GM12878 (cell line): ENCODE measurements at regions not wholly inside any gene's neighbourhood (a gene's known extent, or its start where the extent isn't known, plus 50 kb on each side); places are given as distances from the start of the nearest gene placed in this dataset.
A peak's percentile ranks its signal among the peaks of the same experiment; 100 is the strongest.

Experiments
- ATAC-seq: fragments of 200-7000 bp; cut with Tn5 transposase; 3 replicates; pipeline ENCODE4 v1.9.1; 2020; ENCODE audit warnings: mild to moderate bottlenecking, moderate library complexity
- BruUV-seq: library from RNA; stranded (reverse); fragments of 400-500 nt; replicated peaks from 2 replicates; lab custom pipeline; 2021; lab: Mats Ljungman, UMichigan
- CTCF ChIA-PET: fragments of 300-600 bp; sonication (Branson Sonifier 250); formaldehyde crosslinking; extraction: SDS; loops from one replicate; lab custom pipeline; 2021; ENCODE audit warnings: inconsistent platforms; lab: Yijun Ruan, JAX
- POLR2A ChIA-PET: fragments of 350-600 bp; formaldehyde crosslinking; extraction: SDS; loops from one replicate; lab custom pipeline; 2021; ENCODE audit warnings: inconsistent platforms; lab: Charles Lee
- RAD21 ChIA-PET: fragments of 300-600 bp; sonication (Branson Sonifier 250); formaldehyde crosslinking; loops from one replicate; lab custom pipeline; 2023; ENCODE audit warnings: antibody characterized with exemption; ENCODE audit not compliant: unreplicated experiment; lab: Charles Lee
- SMC1A ChIA-PET: fragments of 300-600 bp; sonication (Branson Sonifier 250); formaldehyde crosslinking; loops from one replicate; lab custom pipeline; 2023; ENCODE audit not compliant: unreplicated experiment, uncharacterized antibody; lab: Charles Lee
- DNase-seq: peaks from one replicate; pipeline ENCODE4 v3.0.0-alpha.2; 2011; ENCODE audit warnings: low read depth, low spot score
- FAIRE-seq: peaks from 3 replicates; lab custom pipeline; 2011; peaks lifted over from hg19 to GRCh38; lab: Jason Lieb, UNC
- H2AFZ ChIP-seq: 2 replicates; pipeline ENCODE4 v1.6.0; 2011; ENCODE audit warnings: low read depth, low read length, control low read depth; ENCODE audit not compliant: control insufficient read depth
- H3K27ac ChIP-seq: 2 replicates; pipeline ENCODE4 v1.5.1; 2011; ENCODE audit warnings: control low read depth; ENCODE audit not compliant: control insufficient read depth, insufficient read depth
- H3K27me3 ChIP-seq, 2 experiments: replicated peaks in 1 of 2; 2 replicates each; pipeline versions ENCODE4 v1.6.0 to v1.6.1; 2011; ENCODE audit warnings: low read length in 1 of 2; ENCODE audit not compliant: control insufficient read depth in 2 of 2, insufficient read depth in 2 of 2
- H3K36me3 ChIP-seq, 2 experiments: 2 replicates each; pipeline ENCODE4 v1.5.1; 2011; ENCODE audit warnings: low read length in 1 of 2; ENCODE audit not compliant: control insufficient read depth in 2 of 2, insufficient read depth in 2 of 2
- H3K4me1 ChIP-seq: 2 replicates; pipeline ENCODE4 v1.6.1; 2011; ENCODE audit warnings: mild to moderate bottlenecking, low read length, moderate library complexity, mixed read lengths; ENCODE audit not compliant: control insufficient read depth, insufficient read depth
- H3K4me2 ChIP-seq: 2 replicates; pipeline ENCODE4 v1.6.0; 2011; ENCODE audit warnings: control low read depth; ENCODE audit not compliant: control insufficient read depth, insufficient read depth
- H3K4me3 ChIP-seq: fragments of 200-600 bp; sonication (generic); 2 replicates; pipeline ENCODE4 v1.5.1; 2016
- H3K79me2 ChIP-seq: 2 replicates; pipeline ENCODE4 v1.6.0; 2011; ENCODE audit warnings: low read length; ENCODE audit not compliant: control insufficient read depth, insufficient read depth
- H3K9ac ChIP-seq: 2 replicates; pipeline ENCODE4 v1.8.0; 2011; ENCODE audit warnings: low read length, control low read depth, mixed read lengths; ENCODE audit not compliant: control insufficient read depth, insufficient read depth
- H3K9me3 ChIP-seq: replicated peaks from 3 replicates; pipeline ENCODE4 v1.5.1; 2011; ENCODE audit warnings: mild to moderate bottlenecking, low read length; ENCODE audit not compliant: control insufficient read depth, insufficient read depth
- H4K20me1 ChIP-seq: 2 replicates; pipeline ENCODE4 v1.6.0; 2011; ENCODE audit not compliant: control insufficient read depth, insufficient read depth
- ATF2 ChIP-seq: IDR thresholded peaks from 2 replicates; pipeline ENCODE4 v1.6.1; 2012; ENCODE audit warnings: low read length, inconsistent platforms
- BACH1 ChIP-seq: fragments of 450-650 bp; IDR thresholded peaks from 2 replicates; pipeline ENCODE4 v1.6.1; 2017; ENCODE audit warnings: mild to moderate bottlenecking, borderline replicate concordance
- BCLAF1 ChIP-seq: fragments of 450-650 bp; IDR thresholded peaks from 2 replicates; pipeline ENCODE4 v1.6.1; 2017; ENCODE audit warnings: antibody characterized with exemption, mild to moderate bottlenecking, moderate library complexity
- CBFB ChIP-seq: IDR thresholded peaks from 2 replicates; pipeline ENCODE4 v1.6.1; 2016; ENCODE audit warnings: antibody characterized with exemption, low read depth
- CEBPZ ChIP-seq: fragments of 150-350 bp; IDR thresholded peaks from 2 replicates; pipeline ENCODE4 v1.6.1; 2016; ENCODE audit warnings: low read depth, low read length
- EED ChIP-seq: sonication (generic); IDR thresholded peaks from 2 replicates; pipeline ENCODE4 v1.6.1; 2016; ENCODE audit warnings: antibody characterized with exemption, low read depth
- ESRRA ChIP-seq: IDR thresholded peaks from 2 replicates; pipeline ENCODE4 v1.6.1; 2012; ENCODE audit warnings: mild to moderate bottlenecking, low read length, improper control_type of control experiment
- GATAD2B ChIP-seq: fragments of 450-650 bp; conservative IDR thresholded peaks from 2 replicates; pipeline ENCODE4 v1.6.1; 2017; ENCODE audit warnings: low read depth, mild to moderate bottlenecking, moderate library complexity
- HSF1 ChIP-seq: fragments of 150-350 bp; IDR thresholded peaks from 2 replicates; pipeline ENCODE4 v1.6.1; 2014; ENCODE audit warnings: mild to moderate bottlenecking, low read depth, low read length
- IRF5 ChIP-seq: fragments of 450-650 bp; IDR thresholded peaks from 2 replicates; pipeline ENCODE4 v1.6.1; 2017; ENCODE audit warnings: borderline replicate concordance
- JUNB ChIP-seq: IDR thresholded peaks from 2 replicates; pipeline ENCODE4 v1.6.1; 2016; ENCODE audit warnings: antibody characterized with exemption, mild to moderate bottlenecking
- NR2F1 ChIP-seq: fragments of 450-650 bp; conservative IDR thresholded peaks from 2 replicates; pipeline ENCODE4 v1.6.1; 2017; ENCODE audit warnings: mild to moderate bottlenecking
- RBBP5 ChIP-seq: fragments of 200-600 bp; sonication (generic); conservative IDR thresholded peaks from 2 replicates; pipeline ENCODE4 v1.6.1; 2016
- SMARCA5 ChIP-seq: fragments of 450-650 bp; IDR thresholded peaks from 2 replicates; pipeline ENCODE4 v1.6.1; 2017; ENCODE audit warnings: mild to moderate bottlenecking
- SUPT20H ChIP-seq: IDR thresholded peaks from 2 replicates; pipeline ENCODE4 v1.6.1; 2011; ENCODE audit warnings: low read depth, mild to moderate bottlenecking, low read length, moderate library complexity, borderline replicate concordance; ENCODE audit not compliant: control insufficient read depth
- ZNF24 ChIP-seq: fragments of 450-650 bp; IDR thresholded peaks from 2 replicates; pipeline ENCODE4 v1.6.1; 2017; ENCODE audit warnings: antibody characterized with exemption, mild to moderate bottlenecking
- WGBS: methylation state at CpG from one replicate; pipeline ENCODE4 v1.1.6; 2016; ENCODE audit warnings: low lambda C conversion rate; ENCODE audit not compliant: insufficient replicate concordance, insufficient coverage; ENCODE audit errors: missing lambda C conversion rate; 5-methylcytosine and 5-hydroxymethylcytosine counted together
- in situ Hi-C: fragments of 300-500 bp; cut with MboI; formaldehyde crosslinking; loops from 9 replicates; pipeline ENCODE4 v1.14.3; 2018; ENCODE audit warnings: mixed read lengths
- intact Hi-C: fragments of 100-400 bp; cut with micrococcal nuclease; formaldehyde crosslinking; loops from one replicate; pipeline ENCODE4 v1.14.2; 2022; ENCODE audit not compliant: unreplicated experiment

- Histone ChIP-seq H3K4me1 (no peaks in the 10 kb centered on the region), H2AFZ (no peak overlapping the region), H3K4me3 (no peak overlapping the region), H3K79me2 (no peaks in the 10 kb centered on the region), H3K36me3 (no peaks in the 10 kb centered on the region), H4K20me1 (no peaks in the 10 kb centered on the region), H3K9ac (no peak overlapping the region), H3K9me3 (no peaks in the 10 kb centered on the region; the same call in 1 of the 3 replicates), H3K27ac (no peak overlapping the region), H3K27me3 (no peaks in the 10 kb centered on the region), H3K4me2 (no peak overlapping the region)
- TF ChIP-seq IRF5 (no peak), BCLAF1 (no peak), ZNF24 (no peak), CEBPZ (no peak), GATAD2B (no peak), EED (no peak), ATF2 (no peak), BACH1 (no peak), NR2F1 (no peak), JUNB (no peak), RBBP5 (no peak), HSF1 (no peak), ESRRA (no peak), SUPT20H (no peak), CBFB (no peak), SMARCA5 (no peak)
- CTCF ChIA-PET = interaction anchor here (1.4 kb wide), 1 partner anchor 64 kb away, joined by 5 read pairs; no protein-coding TSS in a partner anchor
- no TSS peak for BruUV-seq
- in situ Hi-C loops (no loop called here), intact Hi-C loops (no loop called here)
- DNase-seq (no peak), FAIRE-seq (peak; percentile 56), ATAC-seq (no peak)
- POLR2A ChIA-PET = no interaction called here
- SMC1A ChIA-PET = no interaction called here
- RAD21 ChIA-PET = no interaction called here
- 52% methylated on average over 1 of the region's 1 CpG for WGBS
Measured at GRCh38 chr4:123628288-123628687, 231.7 kb downstream of the SPRY1 start.
